ENCODE measurements at regions not wholly inside any gene's neighbourhood (a gene's known extent, or its start where the extent isn't known, plus 50 kb on each side); places are given as distances from the start of the nearest gene placed in this dataset.
A peak's percentile ranks its signal among the peaks of the same experiment; 100 is the strongest.

DNA sequence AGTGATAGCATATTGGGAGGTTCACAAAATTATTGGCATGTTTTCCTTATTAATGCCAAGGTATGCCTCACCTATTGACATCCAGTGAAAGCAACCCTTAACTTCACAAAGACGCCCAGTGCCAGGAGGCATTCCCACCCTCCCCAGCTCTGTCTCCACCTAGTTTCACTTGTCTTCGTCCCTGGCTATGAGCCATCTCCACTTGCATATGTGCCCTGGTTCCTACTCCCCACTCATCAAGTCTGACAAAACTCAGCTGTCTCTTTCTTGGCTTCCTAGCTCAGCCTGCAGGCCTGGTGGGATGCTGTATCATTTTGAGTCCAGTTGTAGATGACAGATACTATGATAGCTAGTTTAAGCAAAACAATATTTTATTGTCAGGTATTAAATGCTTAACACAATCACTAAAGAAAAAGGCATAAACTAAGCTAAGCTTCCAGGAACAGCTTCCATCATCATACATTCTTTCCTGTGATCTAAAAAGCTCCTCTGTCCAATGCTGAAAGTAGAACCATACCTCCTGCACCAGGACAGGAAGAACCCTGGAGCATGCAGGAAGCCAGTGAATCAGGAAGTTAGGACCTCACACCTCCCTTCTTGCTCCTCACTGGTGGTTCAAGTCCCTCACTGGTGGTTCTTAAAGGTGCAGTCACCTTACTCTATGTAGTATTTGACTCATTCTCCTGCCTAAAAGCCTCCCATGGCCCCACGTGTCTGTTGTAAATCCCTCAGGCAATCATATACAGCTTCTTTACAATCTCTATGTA lies 410.3 kb upstream of the RASGEF1B start:
- DNase-seq = no peak

DNA sequence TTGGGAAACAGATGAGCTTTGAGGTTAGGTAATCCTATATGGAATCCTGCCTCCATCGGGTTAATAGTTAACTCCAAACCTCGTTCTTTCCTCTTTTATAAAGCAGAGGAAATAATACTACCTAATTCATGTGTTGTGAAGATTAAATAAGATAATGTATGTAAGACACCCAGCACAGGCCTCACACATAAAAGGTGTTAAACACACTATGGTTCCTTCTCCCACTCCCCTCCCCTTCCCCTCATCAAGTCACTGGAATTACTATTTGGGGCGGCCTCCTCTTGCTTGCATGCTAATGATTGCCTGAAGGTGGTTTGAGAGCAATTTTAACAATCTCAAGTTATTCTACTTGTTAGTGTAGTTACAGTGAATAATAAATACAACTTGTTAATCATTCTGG lies 404.4 kb upstream of the RASGEF1B start:
- DNase-seq = peak; percentile 15

DNA sequence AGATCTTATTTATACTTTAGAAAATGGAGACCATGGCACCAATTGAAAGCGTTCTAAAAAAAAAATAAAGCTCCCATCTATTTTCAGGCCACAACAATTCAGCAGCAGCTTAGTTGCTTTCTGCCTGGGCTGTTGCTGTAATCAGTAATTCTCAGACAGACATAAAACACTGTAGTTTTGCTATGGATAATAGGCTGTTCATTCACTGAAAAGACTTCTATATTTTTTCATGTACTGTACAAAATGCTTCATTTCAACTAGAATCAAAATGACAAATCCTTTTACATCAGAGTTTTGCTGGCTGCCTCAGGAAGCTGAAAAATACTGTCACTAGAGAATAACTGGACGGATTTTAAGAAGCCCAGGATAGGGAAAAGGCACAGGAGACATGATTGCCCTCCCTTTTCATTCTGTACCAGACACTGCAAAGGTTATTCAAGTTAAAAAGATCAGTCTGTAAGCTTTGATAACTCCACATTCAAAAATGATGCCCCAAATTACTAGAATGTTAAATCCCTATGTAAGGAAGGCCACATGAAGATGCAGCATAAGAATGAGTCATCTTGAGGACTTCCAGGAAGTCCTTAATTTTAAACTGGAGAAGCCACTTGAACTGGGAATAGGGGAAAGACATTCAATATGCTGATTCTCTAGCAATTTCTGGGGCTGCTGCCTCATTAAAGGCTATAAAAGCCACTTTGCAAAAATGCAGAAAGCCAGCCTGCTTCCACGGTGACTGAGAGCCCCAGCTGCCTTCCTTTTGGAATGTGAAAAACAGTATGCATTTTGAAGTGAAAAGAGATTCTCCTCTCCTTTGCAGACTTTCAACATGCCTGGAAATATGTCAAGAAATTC lies 403.2 kb upstream of the RASGEF1B start:
- no peak for DNase-seq

DNA sequence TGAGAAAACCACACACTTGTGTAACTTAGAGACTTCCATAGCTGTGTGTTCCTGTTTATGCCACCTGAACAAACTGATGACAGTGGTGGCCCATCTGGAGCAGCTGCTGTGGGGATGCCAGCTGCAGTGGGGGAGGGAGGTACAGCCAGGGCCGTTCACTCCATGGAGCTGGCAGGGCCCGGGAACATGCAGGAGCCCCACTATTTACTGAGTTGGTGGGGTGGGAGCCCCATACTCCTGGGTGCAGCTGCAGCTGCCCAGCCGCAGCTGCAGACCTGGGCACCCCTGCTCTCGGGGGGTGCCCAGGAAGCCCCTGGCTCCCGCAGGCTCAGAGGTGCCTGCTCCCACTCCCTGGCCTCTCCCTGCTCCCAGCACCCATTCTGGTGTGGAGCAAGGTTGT lies 398.6 kb upstream of the RASGEF1B start:
- no peak for DNase-seq

DNA sequence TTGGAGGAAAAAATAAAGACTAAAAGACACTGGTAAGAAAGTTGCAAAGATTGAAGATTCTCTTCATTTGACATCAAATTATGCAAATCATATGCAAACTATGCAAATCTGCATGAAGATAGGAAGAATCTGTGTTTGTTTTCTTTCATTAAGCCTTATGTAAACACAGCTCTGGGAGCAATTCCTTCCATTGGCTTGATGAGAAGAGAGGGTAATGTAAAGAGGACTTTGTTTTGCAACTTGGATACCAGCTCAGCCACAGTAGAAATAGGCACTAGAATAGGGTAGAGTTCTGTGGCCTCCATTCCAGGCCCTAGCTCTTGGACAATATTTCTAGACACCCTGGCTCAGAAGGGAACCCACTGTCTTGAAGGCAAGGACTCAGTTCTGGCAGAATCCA lies 388.4 kb upstream of the RASGEF1B start:
- DNase-seq = no peak

DNA sequence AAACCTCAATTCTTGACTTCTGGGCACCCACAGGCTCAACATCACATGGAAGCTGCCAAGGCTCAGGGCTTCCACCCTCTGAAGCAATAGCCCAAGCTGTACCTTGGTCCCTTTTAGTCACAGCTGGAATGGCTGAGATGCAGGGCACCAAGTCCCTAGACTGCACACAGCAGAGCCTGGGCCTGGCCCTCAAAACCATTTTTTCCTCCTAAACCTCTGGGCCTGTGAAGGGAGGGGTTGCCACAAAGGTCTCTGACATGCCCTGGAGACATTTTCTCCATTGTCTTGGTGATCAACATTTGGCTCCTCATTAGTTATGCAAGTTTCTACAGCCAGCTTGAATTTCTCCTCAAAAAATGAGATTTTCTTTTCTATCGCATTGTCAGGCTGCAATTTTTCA lies 382.7 kb upstream of the RASGEF1B start:
- DNase-seq = no peak

DNA sequence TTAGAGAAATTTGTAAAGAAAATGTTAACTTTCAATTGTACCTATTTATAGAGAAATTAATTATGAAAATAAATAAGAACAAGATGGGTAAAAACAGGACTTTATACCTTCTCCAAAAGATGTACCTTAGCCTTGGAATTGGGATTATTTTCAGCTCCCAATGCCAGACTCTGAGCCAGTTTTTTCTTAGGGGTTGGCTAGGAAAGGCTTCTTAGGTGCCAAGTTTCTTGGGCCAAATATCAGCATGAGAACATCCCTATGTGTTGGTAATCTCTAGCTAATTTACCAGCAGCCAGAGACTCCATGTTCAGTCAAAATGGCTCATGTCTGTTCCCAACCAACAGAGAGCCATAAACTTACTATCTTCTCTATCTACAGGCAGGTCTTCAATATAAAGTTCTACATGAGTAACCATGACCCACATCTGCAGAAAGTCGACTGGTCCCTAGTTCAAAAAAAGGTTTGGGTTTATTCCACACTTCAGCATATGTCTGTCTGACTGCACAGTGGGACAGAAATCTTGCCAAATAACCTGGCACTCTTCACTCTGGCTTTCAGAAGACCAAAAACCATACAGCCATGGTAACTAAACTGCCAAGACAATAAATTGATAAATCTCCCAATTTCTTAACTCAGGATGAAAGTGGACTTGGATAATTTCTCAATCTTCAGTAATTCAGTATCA lies 380.5 kb upstream of the RASGEF1B start:
- DNase-seq = no peak

DNA sequence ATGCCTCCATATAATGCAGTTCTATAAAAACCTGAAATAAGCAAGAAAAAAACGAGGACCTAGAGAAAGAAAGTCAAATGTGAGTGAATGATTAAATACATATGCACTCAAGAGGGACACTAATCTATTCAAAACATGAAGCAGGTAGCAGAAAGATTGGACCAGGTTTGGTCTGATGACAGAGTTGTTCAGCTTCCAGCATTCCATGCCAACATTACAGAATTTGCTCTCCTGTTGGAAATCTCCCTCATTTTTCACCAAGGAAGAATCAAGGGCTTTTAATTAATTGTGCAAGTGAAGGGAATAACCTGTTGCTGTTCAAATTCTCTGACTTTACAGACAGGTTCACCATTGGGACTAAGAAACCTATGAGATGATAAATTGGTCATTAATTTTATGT lies 379.0 kb upstream of the RASGEF1B start:
- DNase-seq = no peak

DNA sequence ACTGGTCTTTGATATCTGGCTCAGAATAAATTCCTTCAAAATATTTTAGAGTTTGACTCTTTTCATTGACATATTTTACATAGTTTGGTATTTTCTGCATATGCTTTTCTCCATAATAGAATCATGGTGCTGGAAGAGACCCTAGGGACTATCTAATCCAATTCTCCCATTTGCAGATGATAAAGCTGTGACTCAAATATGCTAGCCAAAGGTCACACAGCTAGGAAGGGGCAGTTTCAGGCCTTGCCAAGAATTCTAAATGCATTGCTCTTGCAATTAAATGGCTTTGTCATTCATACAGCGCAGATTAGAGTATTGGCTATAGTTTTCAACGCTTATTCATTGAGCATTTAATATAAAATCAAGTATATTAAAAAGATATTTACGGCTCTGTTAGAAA lies 374.1 kb upstream of the RASGEF1B start:
- no peak for DNase-seq

DNA sequence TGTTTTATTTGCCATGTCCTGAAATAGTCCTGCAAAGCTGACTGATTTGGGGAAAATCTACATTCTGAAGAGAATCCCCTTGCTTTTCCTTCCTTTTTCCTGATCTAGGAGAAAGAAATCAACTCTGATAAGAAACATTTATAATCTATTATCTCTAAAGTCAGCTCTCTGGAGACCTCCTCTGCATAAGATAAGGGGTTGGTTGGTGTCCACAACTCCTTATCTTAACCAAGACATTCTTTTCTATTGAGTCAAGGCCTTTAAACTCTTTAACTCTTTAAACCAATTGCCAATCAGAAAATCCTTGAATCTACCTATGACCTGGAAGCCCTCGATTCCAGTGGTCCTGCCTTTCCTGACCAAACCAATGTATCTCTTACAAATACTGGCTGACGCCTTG lies 373.6 kb upstream of the RASGEF1B start:
- no peak for DNase-seq

DNA sequence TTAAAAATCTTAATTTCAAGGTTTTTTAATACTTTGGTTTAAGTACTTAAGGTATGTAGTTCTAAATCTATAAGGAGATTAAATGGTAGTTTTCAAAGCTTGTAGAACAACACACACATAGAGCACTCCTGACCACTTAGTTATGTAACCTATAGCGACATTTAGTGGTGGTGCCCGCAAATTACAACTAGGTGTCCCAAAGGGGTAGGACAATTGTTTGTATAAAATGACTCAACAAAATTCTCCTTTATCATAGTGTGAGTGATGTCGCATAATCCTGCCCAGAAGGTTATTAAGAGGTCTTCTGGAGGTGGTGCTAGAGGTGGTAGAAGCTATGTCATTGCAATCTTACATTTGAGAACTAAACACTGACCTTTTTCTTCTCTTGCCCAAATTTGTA lies 373.0 kb upstream of the RASGEF1B start:
- peak; percentile 34 for DNase-seq

DNA sequence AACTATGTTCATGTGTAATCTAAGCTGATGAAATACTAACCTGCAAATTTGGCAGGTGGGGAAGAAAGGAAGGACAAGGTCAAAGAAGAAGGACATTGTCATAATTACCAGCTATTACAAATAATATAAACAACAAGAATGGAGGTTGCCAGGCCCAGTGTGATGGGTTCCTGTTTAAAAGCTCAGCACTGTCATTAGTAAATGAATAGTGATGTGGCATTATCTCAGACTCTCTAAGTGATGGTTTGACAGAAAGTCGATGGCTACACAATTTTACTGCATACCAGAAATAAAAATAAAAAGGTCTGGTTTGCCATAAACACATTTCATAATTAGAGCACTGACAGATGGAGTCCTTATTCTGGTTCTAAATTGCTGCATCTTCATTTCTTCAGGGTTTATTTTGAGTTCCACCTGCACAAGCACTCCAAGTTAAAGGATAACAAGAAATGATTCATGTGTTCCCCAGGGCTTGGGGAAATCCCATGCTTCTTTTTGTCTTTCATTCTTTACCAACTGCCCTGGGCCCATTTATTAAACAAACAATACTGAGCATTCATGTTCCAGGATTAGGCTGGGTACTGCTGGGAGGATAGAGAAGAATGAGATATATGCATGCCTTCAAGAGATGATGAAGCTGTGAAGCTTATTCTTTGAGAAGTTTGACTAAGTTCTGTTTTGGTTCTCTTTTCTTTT lies 367.8 kb upstream of the RASGEF1B start:
- no peak for DNase-seq

DNA sequence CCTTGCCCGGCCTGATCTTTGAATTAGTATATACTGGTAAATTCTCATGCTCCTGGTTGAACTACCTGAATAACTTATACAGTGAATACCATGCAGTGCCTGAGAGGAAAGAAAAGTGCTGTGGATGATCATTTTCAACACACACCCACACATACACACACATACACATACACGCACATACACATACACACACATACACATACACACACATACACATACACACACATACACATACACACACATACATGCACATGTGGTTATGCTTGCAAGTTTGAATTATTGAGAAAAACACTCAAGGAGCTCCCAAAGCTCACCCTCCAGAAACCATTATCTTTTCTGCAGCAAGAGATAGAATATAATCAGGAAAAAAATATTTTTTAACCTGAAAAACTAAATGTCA lies 366.9 kb upstream of the RASGEF1B start:
- DNase-seq = no peak

DNA sequence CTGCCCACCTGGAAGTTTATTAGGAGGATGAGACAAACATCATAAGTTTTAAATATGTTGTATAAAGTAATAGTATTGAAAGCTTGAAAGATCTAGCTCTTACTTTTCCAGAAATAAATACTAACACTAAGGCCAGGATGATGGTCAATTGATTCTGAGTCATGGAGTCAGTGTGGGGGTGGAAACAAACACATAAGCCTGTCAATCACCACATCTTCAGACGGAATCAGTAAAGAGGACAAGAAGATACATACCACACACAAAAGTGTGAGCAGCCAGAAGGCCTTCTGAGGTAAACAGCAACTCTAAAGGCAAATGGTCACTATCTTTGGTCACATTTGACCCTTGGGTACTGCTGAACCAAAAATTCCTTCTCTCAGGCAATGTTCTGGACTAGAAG lies 365.0 kb upstream of the RASGEF1B start:
- no peak for DNase-seq

DNA sequence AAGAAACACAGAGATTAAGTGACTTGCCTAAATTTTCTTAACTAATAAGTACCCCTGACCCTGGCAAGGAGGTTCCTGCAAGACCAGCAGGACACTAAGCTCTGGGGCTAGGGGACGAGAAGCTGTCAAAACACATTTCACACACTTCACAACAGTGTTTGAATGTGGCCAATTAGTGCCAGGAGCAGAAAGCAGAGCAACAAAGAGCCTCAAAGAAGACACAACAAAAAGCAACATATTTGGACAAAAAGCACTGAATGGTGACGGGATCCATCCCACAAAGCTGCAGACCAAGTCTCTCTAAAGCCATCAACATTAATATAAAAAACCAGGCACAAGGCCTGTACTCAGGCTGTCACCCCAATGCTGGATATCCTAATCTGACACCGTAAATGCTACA lies 361.9 kb upstream of the RASGEF1B start:
- no peak for DNase-seq

DNA sequence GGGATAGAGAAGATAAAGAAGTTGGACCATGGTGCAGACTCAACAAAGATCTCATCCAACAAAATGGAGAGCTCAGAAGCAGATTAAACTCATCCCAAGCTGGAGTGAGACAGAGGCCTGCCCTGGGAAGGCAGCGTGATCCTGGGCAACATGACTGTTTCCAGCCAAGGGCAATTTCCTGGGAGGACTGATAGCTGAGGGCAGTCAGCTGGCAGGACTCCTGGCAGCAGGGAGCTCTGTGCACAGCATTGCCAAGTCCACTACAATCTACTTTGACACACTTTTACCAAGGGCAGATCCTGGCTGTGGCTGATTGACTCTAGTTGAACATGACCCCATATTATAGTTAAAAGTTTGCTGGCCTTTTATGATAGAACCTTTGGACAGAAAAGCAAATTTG lies 357.3 kb upstream of the RASGEF1B start:
- DNase-seq = no peak

DNA sequence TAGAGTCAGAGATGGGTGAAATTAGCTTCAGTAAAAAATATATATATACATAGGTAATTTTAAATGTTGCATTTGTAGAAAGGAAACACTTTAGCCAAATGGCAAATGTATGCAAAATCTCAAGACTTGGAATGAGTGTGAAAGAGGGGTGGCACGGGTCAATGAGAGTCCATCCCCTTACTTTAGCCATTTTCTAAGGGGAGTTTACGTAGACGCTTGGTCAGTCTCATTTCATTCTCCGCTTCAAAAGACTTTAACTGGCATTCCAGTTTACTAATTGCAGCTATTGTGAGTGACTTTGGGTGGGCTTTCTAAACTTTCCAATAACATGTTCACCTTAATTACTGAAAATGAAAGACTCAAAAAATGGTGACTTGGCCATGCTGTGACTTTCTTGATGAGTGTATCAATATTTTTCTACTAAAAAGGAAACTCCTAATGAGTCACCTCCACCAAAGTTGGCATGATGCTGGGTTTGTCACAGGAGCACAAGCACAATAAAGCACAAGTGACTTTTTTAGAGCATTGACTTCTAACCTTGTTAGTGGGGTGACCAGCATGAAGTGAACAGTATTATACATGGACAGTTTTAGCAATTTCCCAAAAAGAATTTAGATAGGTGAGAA lies 356.0 kb upstream of the RASGEF1B start:
- no peak for DNase-seq

DNA sequence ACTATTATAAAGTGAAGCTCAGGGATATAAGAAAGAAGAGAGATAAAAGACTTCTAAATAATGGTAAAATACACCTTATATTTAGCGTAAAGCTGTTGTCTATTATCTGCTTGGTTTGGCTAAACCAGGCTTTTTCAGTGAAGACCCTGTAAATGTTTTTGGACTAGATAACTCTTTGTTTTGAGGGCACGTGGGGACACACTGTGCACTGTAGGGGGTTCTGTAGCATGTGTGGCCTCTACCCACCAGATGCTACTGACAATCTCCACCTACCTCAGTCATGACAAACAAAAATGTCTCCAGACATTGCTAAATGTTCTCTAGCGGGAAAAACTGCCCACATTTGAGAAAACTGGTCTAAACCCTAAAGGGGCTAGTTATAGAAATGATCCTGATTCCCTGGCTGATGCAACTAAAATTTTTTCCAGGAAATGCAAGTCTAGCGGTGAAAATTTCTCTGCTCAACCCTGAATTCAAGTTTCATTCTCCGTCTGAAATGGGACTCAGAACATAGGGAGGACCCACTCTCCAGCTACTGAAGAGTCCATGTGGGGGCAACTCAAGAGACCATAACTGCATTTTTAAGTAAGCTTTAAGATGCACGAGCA lies 355.2 kb upstream of the RASGEF1B start:
- no peak for DNase-seq

DNA sequence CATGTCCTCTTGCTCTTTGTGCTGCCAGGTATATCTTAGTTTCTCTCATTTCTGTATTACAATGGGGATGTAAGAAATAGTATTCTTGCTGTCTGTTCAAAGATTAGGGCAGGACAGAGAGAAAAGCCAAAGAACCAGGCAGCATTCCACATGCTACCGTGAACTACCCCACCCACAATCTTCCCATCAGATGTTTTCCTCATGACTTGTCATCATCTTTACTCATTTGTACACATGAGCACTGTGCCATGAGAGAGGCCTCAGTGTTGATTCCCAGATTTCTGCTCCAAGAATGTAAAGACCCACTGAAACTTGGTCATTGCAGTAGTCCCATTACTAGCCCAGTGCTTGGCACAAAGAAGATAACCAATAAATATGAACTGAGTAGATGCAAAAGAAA lies 354.6 kb upstream of the RASGEF1B start:
- no peak for DNase-seq

DNA sequence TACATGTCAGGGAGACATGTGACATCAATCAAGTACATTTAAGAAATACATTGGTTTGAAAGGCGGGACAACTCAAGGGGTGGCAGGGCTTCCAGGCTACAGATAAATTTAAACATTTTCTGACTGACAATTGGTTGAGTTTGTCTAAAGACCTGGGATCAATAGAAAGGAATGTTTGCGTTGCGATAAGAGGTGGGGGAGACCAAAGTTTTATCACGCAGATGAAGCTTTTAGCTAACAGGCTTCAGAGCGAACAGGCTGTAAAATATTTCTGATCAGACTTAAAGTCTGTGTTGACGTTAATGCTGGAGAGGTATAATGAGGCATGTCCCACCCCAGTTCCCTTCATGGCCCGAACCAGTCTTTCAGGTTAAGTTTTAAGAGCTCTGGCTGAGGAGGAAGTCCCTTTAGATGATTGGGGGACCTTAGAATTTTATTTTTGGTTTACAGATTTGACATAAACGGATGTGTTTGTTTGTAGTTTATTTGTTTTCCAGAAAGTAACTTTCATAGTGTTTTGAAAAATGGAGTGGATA lies 346.7 kb upstream of the RASGEF1B start:
- DNase-seq = no peak

DNA sequence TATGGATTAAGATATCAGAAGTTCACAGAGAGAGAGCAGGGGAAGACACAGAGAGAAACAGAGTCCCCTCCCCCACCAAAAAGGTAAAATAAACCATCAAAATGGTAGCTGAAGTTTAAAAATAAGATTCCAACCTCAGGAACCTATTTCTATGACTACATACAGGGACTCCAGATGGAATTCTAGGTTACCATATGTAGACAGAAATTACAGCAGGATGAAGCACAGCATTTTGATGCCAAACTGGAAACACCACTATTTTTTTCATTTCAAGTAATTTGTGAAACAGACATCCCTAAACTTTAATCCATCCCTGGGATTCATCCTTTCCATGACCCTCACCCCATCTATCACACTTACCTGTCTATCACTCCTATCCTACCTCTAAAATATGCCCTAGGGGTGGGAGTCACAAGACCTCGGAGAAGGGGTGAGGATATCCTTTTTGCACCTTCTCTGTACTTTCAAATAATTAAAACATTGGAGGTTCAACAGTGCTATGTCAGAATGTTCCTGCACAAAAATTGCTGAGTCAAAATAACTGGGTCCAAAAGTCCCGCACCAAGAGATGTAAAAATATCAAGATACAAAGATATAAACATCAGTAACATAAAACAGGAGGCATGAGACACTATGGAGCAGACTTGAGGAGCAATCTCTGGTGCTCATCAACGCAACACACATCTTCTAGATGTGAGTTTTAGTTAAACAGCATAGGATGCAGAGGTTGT lies 344.5 kb upstream of the RASGEF1B start:
- DNase-seq = no peak

All from right kidney (tissue), 1 donor.